Type B pancreatic cell (in vitro differentiated cells): ENCODE measurements at regions not wholly inside any gene's neighbourhood (a gene's known extent, or its start where the extent isn't known, plus 50 kb on each side); places are given as distances from the start of the nearest gene placed in this dataset.

ENCODE experiments used
- DNase-seq: peaks from one replicate; pipeline ENCODE4 v3.0.0; 2021; ENCODE audit warnings: mixed read lengths; ENCODE audit not compliant: unreplicated experiment; ENCODE audit errors: extremely low spot score
- H3K27ac Mint-ChIP-seq: 2 replicates; pipeline ENCODE4 v1.8.0; 2021; ENCODE audit warnings: mild to moderate bottlenecking, mixed read lengths
- H3K27me3 Mint-ChIP-seq: 2 replicates; pipeline ENCODE4 v1.8.0; 2021; ENCODE audit warnings: mixed read lengths
- H3K36me3 Mint-ChIP-seq: 2 replicates; pipeline ENCODE4 v1.8.0; 2021; ENCODE audit warnings: mixed read lengths
- H3K4me1 Mint-ChIP-seq: one replicate; pipeline ENCODE4 v1.8.0; 2021; ENCODE audit warnings: mixed read lengths; ENCODE audit not compliant: unreplicated experiment
- H3K4me3 Mint-ChIP-seq: 2 replicates; pipeline ENCODE4 v1.8.0; 2021; ENCODE audit warnings: mild to moderate bottlenecking, mixed read lengths
- H3K9me3 Mint-ChIP-seq: 2 replicates; pipeline ENCODE4 v1.8.0; 2021; ENCODE audit warnings: mixed read lengths
- TF ChIP-seq, protein P1 (sequence below): fragments of 200-600 bp; sonication (generic); conservative IDR thresholded peaks from 2 replicates; pipeline ENCODE4 v1.5.0; 2021; ENCODE audit warnings: antibody characterized with exemption, mild to moderate bottlenecking

DNA sequence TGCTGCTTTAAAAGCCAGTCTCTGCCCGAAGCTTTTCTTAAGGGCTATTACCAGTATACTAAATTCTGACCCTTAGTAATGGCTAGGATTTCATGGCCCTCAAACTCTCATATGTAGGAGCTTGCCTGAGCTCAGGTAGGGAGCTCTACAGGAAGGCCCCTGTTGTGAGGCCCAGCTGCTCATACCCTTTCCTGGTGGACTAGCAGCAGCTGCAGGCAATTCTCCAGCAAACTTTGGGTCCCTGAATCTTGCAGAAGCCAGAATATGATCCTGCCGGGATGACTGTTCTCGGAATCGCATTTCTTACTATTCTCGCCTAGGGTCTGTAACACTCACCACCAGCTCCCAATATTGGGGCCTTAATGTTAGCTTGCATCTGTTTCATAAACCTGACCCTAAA is 106.4 kb upstream of the SERTAD2 start:
- DNase-seq = no peak
- H3K36me3 Mint-ChIP-seq = peaks cover 4% of the 10 kb centered on the region
- no peaks in the 10 kb centered on the region for H3K27me3 Mint-ChIP-seq
- H3K4me1 Mint-ChIP-seq = peaks cover 4% of the 10 kb centered on the region
- H3K4me3 Mint-ChIP-seq = no peak overlapping the region
- TF ChIP-seq, protein P1, sequence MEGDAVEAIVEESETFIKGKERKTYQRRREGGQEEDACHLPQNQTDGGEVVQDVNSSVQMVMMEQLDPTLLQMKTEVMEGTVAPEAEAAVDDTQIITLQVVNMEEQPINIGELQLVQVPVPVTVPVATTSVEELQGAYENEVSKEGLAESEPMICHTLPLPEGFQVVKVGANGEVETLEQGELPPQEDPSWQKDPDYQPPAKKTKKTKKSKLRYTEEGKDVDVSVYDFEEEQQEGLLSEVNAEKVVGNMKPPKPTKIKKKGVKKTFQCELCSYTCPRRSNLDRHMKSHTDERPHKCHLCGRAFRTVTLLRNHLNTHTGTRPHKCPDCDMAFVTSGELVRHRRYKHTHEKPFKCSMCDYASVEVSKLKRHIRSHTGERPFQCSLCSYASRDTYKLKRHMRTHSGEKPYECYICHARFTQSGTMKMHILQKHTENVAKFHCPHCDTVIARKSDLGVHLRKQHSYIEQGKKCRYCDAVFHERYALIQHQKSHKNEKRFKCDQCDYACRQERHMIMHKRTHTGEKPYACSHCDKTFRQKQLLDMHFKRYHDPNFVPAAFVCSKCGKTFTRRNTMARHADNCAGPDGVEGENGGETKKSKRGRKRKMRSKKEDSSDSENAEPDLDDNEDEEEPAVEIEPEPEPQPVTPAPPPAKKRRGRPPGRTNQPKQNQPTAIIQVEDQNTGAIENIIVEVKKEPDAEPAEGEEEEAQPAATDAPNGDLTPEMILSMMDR = no peak
- H3K9me3 Mint-ChIP-seq = peaks cover 5% of the 10 kb centered on the region
- no peak overlapping the region for H3K27ac Mint-ChIP-seq

DNA sequence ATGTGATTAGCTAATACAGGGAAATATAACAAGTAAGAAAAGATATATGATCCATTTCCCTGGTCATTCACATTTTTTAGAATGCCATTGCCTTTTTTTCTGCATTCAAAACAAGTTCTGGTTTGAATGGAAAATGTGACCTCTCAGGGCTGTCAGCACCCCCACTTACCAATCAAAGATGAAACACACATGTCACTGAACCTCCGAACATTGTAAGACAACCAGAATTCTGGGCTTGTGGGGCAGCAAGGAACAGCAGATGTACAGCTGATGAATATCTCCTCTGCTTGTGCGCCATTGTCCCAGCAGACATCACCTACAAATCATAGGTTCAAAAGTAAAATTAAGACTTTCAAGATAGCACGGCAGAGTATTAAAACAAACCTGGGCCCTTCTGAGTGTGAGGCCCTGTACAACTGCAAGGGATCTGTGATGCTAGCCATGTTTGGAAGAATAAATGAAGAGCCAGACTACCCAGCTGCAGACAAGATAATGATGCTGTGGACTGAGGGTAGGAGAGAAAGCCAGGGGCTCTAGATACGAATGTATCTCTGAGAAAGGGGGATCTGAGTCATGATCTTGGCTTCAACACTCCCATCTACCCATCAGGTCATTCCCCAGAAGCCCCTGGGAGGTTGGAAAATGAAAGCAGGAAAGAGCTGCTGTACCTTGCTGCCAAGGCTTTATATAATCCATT is 108.7 kb upstream of the SERTAD2 start:
- no peak for DNase-seq
- no peak overlapping the region for H3K27ac Mint-ChIP-seq
- no peak overlapping the region for H3K4me3 Mint-ChIP-seq
- peaks cover 8% of the 10 kb centered on the region for H3K4me1 Mint-ChIP-seq
- H3K36me3 Mint-ChIP-seq = no peaks in the 10 kb centered on the region
- H3K9me3 Mint-ChIP-seq = no peaks in the 10 kb centered on the region
- TF ChIP-seq, protein P1 = no peak
- H3K27me3 Mint-ChIP-seq = no peaks in the 10 kb centered on the region

DNA sequence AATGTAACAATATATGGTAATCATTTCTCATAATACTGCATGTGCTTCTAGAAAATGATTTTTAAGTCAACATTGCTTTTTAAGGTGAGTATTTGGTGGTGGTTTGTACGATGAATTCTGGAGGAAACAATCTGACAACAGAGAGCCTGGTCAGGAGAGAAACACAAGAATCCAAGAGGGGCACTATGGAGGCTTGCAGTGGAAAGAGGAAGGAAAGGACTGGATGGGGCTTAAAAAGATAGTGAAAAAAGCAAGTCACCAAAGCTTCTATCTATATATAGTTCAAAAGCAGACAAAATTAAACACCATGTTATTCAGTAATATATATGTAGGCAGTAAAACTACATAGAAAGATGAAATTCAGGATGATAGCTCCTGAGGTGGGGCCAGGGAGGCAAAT is 109.4 kb upstream of the SERTAD2 start:
- Mint-ChIP-seq H3K27ac (no peak overlapping the region), H3K27me3 (no peaks in the 10 kb centered on the region), H3K9me3 (no peaks in the 10 kb centered on the region), H3K4me3 (no peak overlapping the region), H3K4me1 (peaks cover 11% of the 10 kb centered on the region), H3K36me3 (no peaks in the 10 kb centered on the region)
- DNase-seq = no peak
- TF ChIP-seq, protein P1 = no peak

- Mint-ChIP-seq H3K27me3 (no peaks in the 10 kb centered on the region), H3K27ac (no peak overlapping the region), H3K36me3 (no peaks in the 10 kb centered on the region), H3K4me3 (no peak overlapping the region), H3K9me3 (no peaks in the 10 kb centered on the region), H3K4me1 (peaks cover 24% of the 10 kb centered on the region)
- TF ChIP-seq, protein P1 = no peak
- no peak for DNase-seq
These were observed 111.6 kb upstream of the SERTAD2 start for GRCh38 chr2:64765160-64765805.

- no peaks in the 10 kb centered on the region for H3K27me3 Mint-ChIP-seq
- H3K4me3 Mint-ChIP-seq = peak overlapping the region; percentile 93
- H3K4me1 Mint-ChIP-seq = peaks cover 27% of the 10 kb centered on the region
- H3K27ac Mint-ChIP-seq = peak overlapping the region; percentile 92
- no peaks in the 10 kb centered on the region for H3K36me3 Mint-ChIP-seq
- TF ChIP-seq, protein P1 = no peak
- no peaks in the 10 kb centered on the region for H3K9me3 Mint-ChIP-seq
- DNase-seq = no peak
These were observed 113.3 kb upstream of the SERTAD2 start for GRCh38 chr2:64766841-64767669.
